ENCODE measurements at regions not wholly inside any gene's neighbourhood (a gene's known extent, or its start where the extent isn't known, plus 50 kb on each side); places are given as distances from the start of the nearest gene placed in this dataset.

- peak; percentile 92 for DNase-seq (ENCODE audit: low spot score)
Measured at GRCh38 chr1:177847843-177848242, 122.0 kb downstream of the SEC16B start.

- no peak for DNase-seq (ENCODE audit: low spot score)
Measured at GRCh38 chr1:177838907-177839485, 130.9 kb downstream of the SEC16B start.

GRCh38 chr1:177833631-177834030 lies 136.2 kb downstream of the SEC16B start:
- DNase-seq (ENCODE audit: low spot score): no peak

GRCh38 chr1:177830531-177831135 lies 139.2 kb downstream of the SEC16B start:
- no peak for DNase-seq (ENCODE audit: low spot score)

GRCh38 chr1:177825276-177825901 lies 144.5 kb downstream of the SEC16B start:
- no peak for DNase-seq (ENCODE audit: low spot score)

- DNase-seq (ENCODE audit: low spot score): no peak
Measured at GRCh38 chr1:177824508-177824982, 145.3 kb downstream of the SEC16B start.

GRCh38 chr1:177820213-177820612 lies 149.6 kb downstream of the SEC16B start:
- no peak for DNase-seq (ENCODE audit: low spot score)

GRCh38 chr1:177817937-177818875 lies 151.7 kb downstream of the SEC16B start:
- peak; percentile 61 for DNase-seq (ENCODE audit: low spot score)

- DNase-seq (ENCODE audit: low spot score): no peak
Measured at GRCh38 chr1:177812650-177813049, 157.2 kb downstream of the SEC16B start.

GRCh38 chr1:177812144-177812543 lies 157.7 kb downstream of the SEC16B start:
- no peak for DNase-seq (ENCODE audit: low spot score)

GRCh38 chr1:177811429-177811828 lies 158.4 kb downstream of the SEC16B start:
- no peak for DNase-seq (ENCODE audit: low spot score)

GRCh38 chr1:177809819-177810218 lies 160.0 kb downstream of the SEC16B start:
- no peak for DNase-seq (ENCODE audit: low spot score)

GRCh38 chr1:177802304-177802703 lies 167.6 kb downstream of the SEC16B start:
- no peak for DNase-seq (ENCODE audit: low spot score)

GRCh38 chr1:177801790-177802189 lies 168.1 kb downstream of the SEC16B start:
- no peak for DNase-seq (ENCODE audit: low spot score)

GRCh38 chr1:177800400-177801088 lies 169.3 kb downstream of the SEC16B start:
- DNase-seq (ENCODE audit: low spot score): peak; percentile 76

GRCh38 chr1:177799746-177800145 lies 170.1 kb downstream of the SEC16B start:
- DNase-seq (ENCODE audit: low spot score): no peak

- DNase-seq (ENCODE audit: low spot score): no peak
Measured at GRCh38 chr1:177798614-177799013, 171.2 kb downstream of the SEC16B start.

- DNase-seq (ENCODE audit: low spot score): no peak
Measured at GRCh38 chr1:177796561-177796960, 173.3 kb downstream of the SEC16B start.

GRCh38 chr1:177794376-177794991 lies 175.4 kb downstream of the SEC16B start:
- peak; percentile 30 for DNase-seq (ENCODE audit: low spot score)

- no peak for DNase-seq (ENCODE audit: low spot score)
Measured at GRCh38 chr1:177793900-177794299, 176.0 kb downstream of the SEC16B start.

GRCh38 chr1:177790566-177790965 lies 179.3 kb downstream of the SEC16B start:
- no peak for DNase-seq (ENCODE audit: low spot score)

Data from kidney tubule cell (primary cell).